HG03469 (cell line): ENCODE measurements at regions not wholly inside any gene's neighbourhood (a gene's known extent, or its start where the extent isn't known, plus 50 kb on each side); places are given as distances from the start of the nearest gene placed in this dataset.

Source experiments
- ATAC-seq: cut with Tn5 transposase; IDR thresholded peaks from one replicate; pipeline ENCODE4 v1.9.1; 2021; ENCODE audit warnings: mild to moderate bottlenecking, moderate library complexity, moderate number of reproducible peaks; ENCODE audit not compliant: unreplicated experiment

- no peak for ATAC-seq
Measured at GRCh38 chr3:115518100-115518852, 105.0 kb upstream of the GAP43 start.

DNA sequence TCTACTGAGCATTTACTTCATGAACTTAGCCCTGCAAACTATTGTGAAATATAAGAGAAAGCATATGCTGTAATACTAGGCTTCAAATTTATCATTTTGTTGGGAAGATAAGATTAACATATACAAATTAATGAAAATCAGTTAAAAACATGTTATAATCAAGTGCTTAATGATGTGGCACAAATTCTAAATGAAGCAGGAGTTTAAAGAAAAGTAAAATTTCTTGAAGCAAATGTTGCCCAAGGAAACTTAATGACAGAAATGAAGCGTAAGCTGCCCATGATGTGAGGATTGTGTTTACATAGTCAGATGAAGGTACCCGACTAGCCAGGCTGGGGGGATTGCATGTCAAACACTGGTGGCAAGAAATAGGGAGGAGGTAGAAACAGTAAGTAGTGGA is 103.1 kb upstream of the GAP43 start:
- ATAC-seq: no peak

GRCh38 chr3:115520651-115521245 is 102.6 kb upstream of the GAP43 start:
- no peak for ATAC-seq

- no peak for ATAC-seq
Measured at GRCh38 chr3:115523458-115523857, 99.9 kb upstream of the GAP43 start.

GRCh38 chr3:115524549-115524948 is 98.8 kb upstream of the GAP43 start:
- ATAC-seq: no peak

GRCh38 chr3:115525731-115526130 is 97.6 kb upstream of the GAP43 start:
- ATAC-seq: no peak

- no peak for ATAC-seq
Measured at GRCh38 chr3:115533218-115533617, 90.1 kb upstream of the GAP43 start.

DNA sequence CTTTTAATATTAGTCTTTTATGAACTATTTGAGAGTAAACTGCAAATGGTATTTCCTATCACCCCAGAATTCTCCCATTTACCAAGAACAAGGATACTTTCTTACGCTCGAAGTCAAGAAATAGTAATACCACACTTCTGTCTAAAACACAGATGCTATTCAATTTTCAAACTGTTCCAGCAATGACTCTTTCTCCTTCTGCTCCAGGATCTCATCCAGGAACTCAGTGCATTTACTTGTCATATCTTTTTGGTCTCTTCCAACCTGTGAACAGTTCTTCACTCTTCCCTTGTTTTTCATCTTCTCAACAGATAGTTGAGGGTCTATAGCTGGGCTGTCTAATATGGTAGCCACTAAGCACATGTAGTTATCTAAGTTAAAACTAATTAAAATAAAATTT is 87.1 kb upstream of the GAP43 start:
- no peak for ATAC-seq

DNA sequence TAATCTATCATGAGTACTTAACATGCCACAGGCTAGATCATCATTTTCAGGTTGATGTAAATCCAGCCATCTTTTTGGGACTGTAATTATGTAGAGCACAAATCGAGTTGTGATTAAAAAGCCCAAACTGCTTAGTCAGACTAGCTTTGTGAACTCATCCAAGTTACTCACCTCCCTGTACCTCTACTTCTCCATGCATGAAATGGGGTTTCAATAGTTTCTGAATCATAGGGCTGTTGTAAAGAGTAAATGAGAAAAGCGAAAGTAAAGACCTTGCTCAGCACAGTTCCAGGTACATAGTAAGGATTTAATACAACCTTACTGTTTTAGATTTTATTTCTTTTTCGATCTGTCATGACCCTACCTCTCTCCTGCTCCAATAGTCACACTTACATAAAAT is 85.6 kb upstream of the GAP43 start:
- no peak for ATAC-seq

GRCh38 chr3:115547207-115547606 is 76.1 kb upstream of the GAP43 start:
- ATAC-seq: no peak

GRCh38 chr3:115548611-115549010 is 74.7 kb upstream of the GAP43 start:
- ATAC-seq: no peak

GRCh38 chr3:115549071-115549470 is 74.2 kb upstream of the GAP43 start:
- no peak for ATAC-seq

DNA sequence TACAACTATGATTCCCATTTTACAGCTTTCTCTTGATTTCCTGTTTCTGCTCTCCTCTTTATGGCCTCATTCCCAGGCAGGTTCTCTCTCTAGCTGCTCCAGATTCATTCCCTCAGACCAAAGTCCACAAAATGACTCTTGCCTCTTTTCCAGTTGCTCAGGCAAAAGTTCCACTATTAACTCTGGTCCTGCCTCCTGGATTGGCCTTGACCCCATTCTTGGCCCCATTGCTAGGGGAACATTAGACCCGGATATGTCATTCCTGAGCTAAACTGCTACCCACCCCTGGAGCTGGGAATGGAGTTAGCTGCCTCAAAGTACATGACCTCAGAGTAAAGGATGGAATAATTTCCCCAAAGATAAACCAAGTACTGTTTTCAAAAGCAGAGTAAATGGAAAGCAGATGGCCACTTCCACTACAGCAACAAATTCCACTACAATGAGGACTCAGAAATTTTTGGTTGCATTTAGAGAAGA is 73.0 kb upstream of the GAP43 start:
- ATAC-seq: no peak

DNA sequence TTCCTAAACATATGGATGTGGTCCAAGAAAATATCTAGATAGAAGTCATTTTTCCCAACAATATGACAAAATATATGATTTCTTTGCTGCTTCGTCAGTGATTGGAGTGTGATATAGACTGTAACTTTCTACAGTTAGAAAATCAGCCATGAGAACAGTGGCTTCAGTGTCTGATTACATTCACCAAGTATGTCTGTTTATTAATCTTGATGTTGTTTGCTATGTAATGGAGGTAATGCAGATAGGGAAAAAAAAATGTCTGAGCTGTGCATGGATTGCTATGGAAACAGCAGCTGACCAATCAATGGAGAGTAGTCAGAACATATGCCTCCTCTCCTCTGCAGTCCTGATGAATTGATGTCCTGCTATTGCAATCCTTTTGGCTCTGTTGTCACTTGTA is 72.3 kb upstream of the GAP43 start:
- no peak for ATAC-seq

- no peak for ATAC-seq
Measured at GRCh38 chr3:115552007-115552406, 71.3 kb upstream of the GAP43 start.

DNA sequence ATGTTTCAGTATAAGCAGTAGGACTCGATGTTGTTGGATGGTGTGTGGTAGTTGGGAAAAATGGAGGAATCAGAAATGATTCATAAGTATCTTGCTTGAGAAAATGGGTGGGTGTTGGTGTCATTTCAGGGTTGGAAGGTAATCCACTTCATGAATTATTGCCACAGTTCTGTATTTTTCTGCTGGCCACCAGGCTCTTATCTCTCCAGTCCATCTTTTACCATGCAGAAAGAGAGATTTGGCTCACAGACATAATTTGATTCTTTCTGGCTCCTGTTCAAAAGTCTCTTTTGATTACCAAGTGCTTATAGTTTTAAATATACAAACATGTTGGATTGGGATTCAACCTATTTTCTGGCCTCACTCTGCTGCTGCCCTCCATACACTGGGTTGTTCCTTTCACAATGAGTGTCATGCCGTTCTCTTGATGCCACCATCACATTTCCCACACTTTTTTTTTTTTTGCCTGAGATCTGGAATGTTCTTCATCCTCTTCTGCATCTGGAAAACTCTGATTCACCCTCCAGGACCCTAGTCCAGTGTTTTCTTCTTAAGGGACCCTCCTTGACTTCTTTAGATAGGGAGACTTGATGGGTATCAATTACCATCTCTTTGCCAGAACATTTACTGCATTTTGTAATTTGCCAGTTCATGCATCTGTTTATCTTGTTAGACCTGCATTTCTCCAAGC is 69.4 kb upstream of the GAP43 start:
- no peak for ATAC-seq

- no peak for ATAC-seq
Measured at GRCh38 chr3:115554487-115554807, 68.9 kb upstream of the GAP43 start.

DNA sequence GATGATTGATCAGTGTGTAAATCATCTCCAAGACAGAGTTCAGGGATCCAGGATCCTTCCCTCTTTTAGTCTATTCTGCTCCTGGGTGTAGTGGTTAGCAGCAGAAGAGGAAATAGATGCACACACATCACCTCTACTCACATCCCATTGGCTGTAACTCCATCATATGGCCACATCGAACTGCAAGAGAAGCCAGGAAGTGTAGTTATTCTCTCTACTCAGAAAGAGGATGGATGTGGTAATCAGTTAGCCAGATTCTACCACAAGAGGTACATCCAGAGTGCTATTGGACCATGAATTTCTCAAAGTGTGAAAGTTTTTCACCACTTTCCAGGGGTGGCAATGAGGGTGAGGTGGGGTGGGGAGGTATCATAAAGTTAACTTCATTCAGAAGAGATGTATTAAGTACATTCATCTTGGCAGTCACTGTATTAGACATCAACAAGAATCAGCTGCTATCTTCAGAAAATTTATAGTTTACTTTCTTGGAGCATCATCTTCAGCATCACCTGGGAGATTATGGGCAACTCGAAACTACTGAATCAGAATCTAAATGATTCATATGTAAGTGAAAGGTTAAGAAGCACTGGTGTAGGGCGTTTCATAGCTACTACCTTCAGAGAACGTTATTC is 60.6 kb upstream of the GAP43 start:
- ATAC-seq: no peak

DNA sequence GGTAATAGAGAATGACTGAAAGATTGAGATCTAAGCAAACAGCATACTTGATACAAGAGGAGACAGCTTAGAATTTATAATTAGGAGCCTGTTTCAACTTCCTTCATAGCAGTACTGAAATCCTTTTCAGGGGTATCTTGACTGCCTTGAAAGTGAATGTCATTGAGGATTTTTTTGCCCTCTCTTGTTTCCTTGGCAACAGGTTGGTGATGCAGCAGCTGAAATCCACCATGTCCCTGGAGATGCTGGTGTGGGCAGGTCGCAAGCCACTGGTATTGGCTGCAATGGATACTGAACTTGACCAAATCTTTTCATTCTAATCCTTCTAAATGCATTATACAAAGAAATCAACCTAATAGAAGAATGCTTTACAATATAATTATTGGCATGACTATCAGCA is 59.3 kb upstream of the GAP43 start:
- no peak for ATAC-seq

- no peak for ATAC-seq
Measured at GRCh38 chr3:115571413-115571812, 51.9 kb upstream of the GAP43 start.
